MCF 10A (cell line): ENCODE measurements at regions not wholly inside any gene's neighbourhood (a gene's known extent, or its start where the extent isn't known, plus 50 kb on each side); places are given as distances from the start of the nearest gene placed in this dataset.

Experiments used
- BruUV-seq: library from RNA; stranded (reverse); fragments of 400-500 nt; replicated peaks from 2 replicates; lab custom pipeline; 2021; lab: Mats Ljungman, UMichigan
- CTCF ChIA-PET: fragments of 300-600 bp; sonication (Branson Sonifier 250); formaldehyde crosslinking; extraction: SDS; loops from one replicate; lab custom pipeline; 2021; ENCODE audit warnings: antibody characterized with exemption, inconsistent platforms; lab: Yijun Ruan, JAX
- POLR2A ChIA-PET: fragments of 300-600, 350-650 bp; sonication (Branson Sonifier 250); formaldehyde crosslinking; extraction: SDS; loops from one replicate; lab custom pipeline; 2020; ENCODE audit warnings: antibody characterized with exemption, inconsistent platforms; lab: Yijun Ruan, JAX
- DNase-seq: peaks from one replicate; pipeline ENCODE4 v3.0.0-alpha.2; 2018; ENCODE audit not compliant: unreplicated experiment
- H3K27ac Mint-ChIP-seq: one replicate; pipeline ENCODE4 v1.8.0; 2022; ENCODE audit warnings: mild to moderate bottlenecking, low read depth, mixed read lengths; ENCODE audit not compliant: unreplicated experiment
- H3K27me3 Mint-ChIP-seq: one replicate; pipeline ENCODE4 v1.8.0; 2022; ENCODE audit warnings: mixed read lengths; ENCODE audit not compliant: insufficient read depth, unreplicated experiment
- H3K36me3 Mint-ChIP-seq: one replicate; pipeline ENCODE4 v1.8.0; 2022; ENCODE audit warnings: mild to moderate bottlenecking, moderate library complexity, mixed read lengths; ENCODE audit not compliant: insufficient read depth, unreplicated experiment
- H3K4me1 Mint-ChIP-seq: one replicate; pipeline ENCODE4 v1.8.0; 2022; ENCODE audit warnings: mixed read lengths; ENCODE audit not compliant: insufficient read depth, unreplicated experiment
- H3K4me3 Mint-ChIP-seq: one replicate; pipeline ENCODE4 v1.8.0; 2022; ENCODE audit warnings: mild to moderate bottlenecking, moderate library complexity, mixed read lengths; ENCODE audit not compliant: unreplicated experiment
- H3K9me3 Mint-ChIP-seq: one replicate; pipeline ENCODE4 v1.8.0; 2022; ENCODE audit warnings: mixed read lengths; ENCODE audit not compliant: unreplicated experiment
- intact Hi-C: fragments of 100-400 bp; cut with micrococcal nuclease; formaldehyde crosslinking; loops from 2 replicates; pipeline ENCODE4 v1.14.1; 2022
- TF ChIP-seq, protein P1 (sequence below): fragments of 200-600 bp; IDR thresholded peaks from one replicate; pipeline ENCODE4 v1.8.0; 2022; ENCODE audit warnings: antibody characterized with exemption, mild to moderate bottlenecking; ENCODE audit not compliant: unreplicated experiment

DNA sequence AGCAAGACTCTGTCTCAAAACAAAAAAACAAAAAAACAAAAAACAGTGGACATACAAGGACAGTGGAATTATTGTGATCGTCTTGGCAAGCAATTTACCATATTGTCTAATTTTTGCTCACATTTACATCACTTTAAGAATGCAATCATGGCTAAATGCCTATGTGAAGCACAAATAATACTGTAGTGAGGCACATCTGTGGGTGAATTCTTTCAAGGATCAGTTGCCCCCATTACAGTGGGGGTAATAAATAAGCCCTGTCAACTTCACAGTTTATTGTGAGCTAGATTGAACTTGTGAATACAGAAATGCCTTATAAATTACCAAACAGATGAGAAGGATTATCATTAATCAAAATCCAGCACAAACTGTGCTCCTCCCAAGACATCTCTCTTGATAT is 150.2 kb upstream of the PAPPA start:
- peaks cover 24% of the 10 kb centered on the region for H3K4me1 Mint-ChIP-seq
- TF ChIP-seq, protein P1, sequence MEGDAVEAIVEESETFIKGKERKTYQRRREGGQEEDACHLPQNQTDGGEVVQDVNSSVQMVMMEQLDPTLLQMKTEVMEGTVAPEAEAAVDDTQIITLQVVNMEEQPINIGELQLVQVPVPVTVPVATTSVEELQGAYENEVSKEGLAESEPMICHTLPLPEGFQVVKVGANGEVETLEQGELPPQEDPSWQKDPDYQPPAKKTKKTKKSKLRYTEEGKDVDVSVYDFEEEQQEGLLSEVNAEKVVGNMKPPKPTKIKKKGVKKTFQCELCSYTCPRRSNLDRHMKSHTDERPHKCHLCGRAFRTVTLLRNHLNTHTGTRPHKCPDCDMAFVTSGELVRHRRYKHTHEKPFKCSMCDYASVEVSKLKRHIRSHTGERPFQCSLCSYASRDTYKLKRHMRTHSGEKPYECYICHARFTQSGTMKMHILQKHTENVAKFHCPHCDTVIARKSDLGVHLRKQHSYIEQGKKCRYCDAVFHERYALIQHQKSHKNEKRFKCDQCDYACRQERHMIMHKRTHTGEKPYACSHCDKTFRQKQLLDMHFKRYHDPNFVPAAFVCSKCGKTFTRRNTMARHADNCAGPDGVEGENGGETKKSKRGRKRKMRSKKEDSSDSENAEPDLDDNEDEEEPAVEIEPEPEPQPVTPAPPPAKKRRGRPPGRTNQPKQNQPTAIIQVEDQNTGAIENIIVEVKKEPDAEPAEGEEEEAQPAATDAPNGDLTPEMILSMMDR, result no peak
- ChIA-PET POLR2A (interaction anchor here (0.7 to 2.5 kb wide), 4 partner anchors 11 to 97 kb away, joined by 3 to 23 read pairs (median 5); no protein-coding TSS in a partner anchor), CTCF (interaction anchor here (0.7 to 0.9 kb wide), 2 partner anchors 22 to 149 kb away, joined by 3 read pairs; no protein-coding TSS in a partner anchor)
- no peaks in the 10 kb centered on the region for H3K27me3 Mint-ChIP-seq
- intact Hi-C loops, result loop anchor here (5.0 kb wide), 1 partner anchor 121 kb away; no protein-coding TSS in a partner anchor
- H3K27ac Mint-ChIP-seq, result no peak overlapping the region
- H3K36me3 Mint-ChIP-seq, result no peaks in the 10 kb centered on the region
- H3K4me3 Mint-ChIP-seq, result no peak overlapping the region
- H3K9me3 Mint-ChIP-seq, result no peaks in the 10 kb centered on the region
- BruUV-seq, result no TSS peak
- no peak for DNase-seq

DNA sequence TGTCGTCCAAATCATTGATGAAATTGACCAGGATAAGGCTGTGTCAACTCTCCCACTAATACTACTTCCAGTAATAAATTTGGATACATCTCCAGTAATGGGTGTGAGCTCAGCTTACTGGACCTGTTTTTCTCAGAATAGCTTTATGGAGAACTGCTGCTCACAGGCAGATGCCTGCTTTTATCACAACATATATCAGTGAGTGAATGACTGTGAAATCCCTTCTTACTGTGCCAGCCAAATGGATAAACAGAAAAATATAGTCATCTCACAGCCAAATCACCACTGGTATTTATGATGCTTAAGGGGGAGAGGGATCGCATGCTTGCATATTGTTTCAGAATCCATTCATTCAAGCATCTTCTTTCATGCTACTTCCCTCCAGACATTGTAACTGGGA is 148.4 kb upstream of the PAPPA start:
- CTCF ChIA-PET, result interaction anchor here (0.6 kb wide), 2 partner anchors 43 to 1769 kb away, joined by 3 read pairs; no protein-coding TSS in a partner anchor
- peaks cover 6% of the 10 kb centered on the region for H3K36me3 Mint-ChIP-seq
- H3K27ac Mint-ChIP-seq, result no peak overlapping the region
- no peak overlapping the region for H3K4me3 Mint-ChIP-seq
- no TSS peak for BruUV-seq
- TF ChIP-seq, protein P1, result no peak
- H3K4me1 Mint-ChIP-seq, result peaks cover 20% of the 10 kb centered on the region
- intact Hi-C loops, result no loop called here
- H3K9me3 Mint-ChIP-seq, result peaks cover 6% of the 10 kb centered on the region
- H3K27me3 Mint-ChIP-seq, result no peaks in the 10 kb centered on the region
- no peak for DNase-seq
- POLR2A ChIA-PET, result no interaction called here

DNA sequence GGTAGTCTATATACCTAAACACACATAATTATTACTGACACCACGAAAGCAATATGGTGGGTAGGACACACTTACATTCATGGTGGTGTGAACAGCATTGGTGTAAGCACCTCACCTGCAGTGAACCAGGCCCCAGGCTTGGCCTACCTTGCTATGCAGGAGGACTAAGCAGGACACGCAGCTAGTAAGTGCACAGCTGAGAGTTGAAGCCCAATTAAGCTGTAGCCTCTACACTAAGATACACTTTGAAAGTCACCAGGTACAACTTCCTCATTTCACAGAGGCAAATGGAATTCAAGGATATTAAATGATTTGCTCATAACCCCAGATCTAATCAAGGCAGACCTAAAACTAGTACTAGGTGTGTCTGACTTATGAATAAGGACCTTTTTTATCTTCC is 145.8 kb upstream of the PAPPA start:
- no peak overlapping the region for H3K4me3 Mint-ChIP-seq
- TF ChIP-seq, protein P1, result no peak
- no peaks in the 10 kb centered on the region for H3K27me3 Mint-ChIP-seq
- POLR2A ChIA-PET, result interaction anchor here (0.7 to 0.9 kb wide), 2 partner anchors 9 to 144 kb away, joined by 3 read pairs; no protein-coding TSS in a partner anchor
- peaks cover 16% of the 10 kb centered on the region for H3K4me1 Mint-ChIP-seq
- peaks cover 6% of the 10 kb centered on the region for H3K9me3 Mint-ChIP-seq
- peak overlapping the region; percentile 43 for H3K27ac Mint-ChIP-seq
- CTCF ChIA-PET, result interaction anchor here (0.6 kb wide), 1 partner anchor 23 kb away, joined by 3 read pairs; no protein-coding TSS in a partner anchor
- intact Hi-C loops, result no loop called here
- no peak for DNase-seq
- no TSS peak for BruUV-seq
- peaks cover 29% of the 10 kb centered on the region for H3K36me3 Mint-ChIP-seq

DNA sequence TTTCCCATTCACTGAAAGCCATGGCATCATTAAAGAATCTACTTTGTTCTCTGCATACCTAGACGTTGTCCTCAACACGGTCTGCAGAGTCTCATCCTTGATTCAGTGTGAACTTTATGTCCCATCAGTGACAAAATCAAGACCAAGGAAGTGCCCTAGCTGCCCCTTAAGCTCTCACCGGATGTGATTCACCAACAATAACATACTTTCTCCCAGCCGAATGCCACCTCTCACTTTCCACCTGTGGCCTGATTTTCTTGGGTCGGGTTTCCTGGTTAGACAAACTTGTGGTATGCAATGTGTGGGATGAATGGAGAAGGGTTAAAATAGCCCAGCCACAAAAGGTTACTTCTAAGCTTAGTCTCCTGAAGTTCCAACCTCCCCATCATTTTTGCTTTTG is 145.3 kb upstream of the PAPPA start:
- BruUV-seq, result no TSS peak
- H3K27ac Mint-ChIP-seq, result peak overlapping the region; percentile 43

More for the DNA sequence above, 145.3 kb upstream of the PAPPA start:
- peaks cover 34% of the 10 kb centered on the region for H3K36me3 Mint-ChIP-seq
- peak; percentile 61 for DNase-seq
- intact Hi-C loops, result no loop called here
- ChIA-PET CTCF (interaction anchor here (0.6 kb wide), 1 partner anchor 23 kb away, joined by 3 read pairs; no protein-coding TSS in a partner anchor), POLR2A (interaction anchor here (0.7 kb wide), 1 partner anchor 143 kb away, joined by 3 read pairs; no protein-coding TSS in a partner anchor)
- TF ChIP-seq, protein P1, result no peak
- H3K4me1 Mint-ChIP-seq, result peaks cover 14% of the 10 kb centered on the region
- peaks cover 6% of the 10 kb centered on the region for H3K9me3 Mint-ChIP-seq
- H3K27me3 Mint-ChIP-seq, result no peaks in the 10 kb centered on the region
- H3K4me3 Mint-ChIP-seq, result no peak overlapping the region
